Peyer's patch (tissue), 4 donors: ENCODE measurements at regions not wholly inside any gene's neighbourhood (a gene's known extent, or its start where the extent isn't known, plus 50 kb on each side); places are given as distances from the start of the nearest gene placed in this dataset.

Experiments used
- DNase-seq, 3 donors: peaks; one replicate each; pipeline ENCODE4 v3.0.0-alpha.2; 2017 to 2019
- H3K27ac ChIP-seq, 4 donors: fragments of 200-600 bp; sonication (generic); one replicate each; pipeline ENCODE4 v1.5.1; 2016 to 2019
- H3K27me3 ChIP-seq, 2 donors: fragments of 200-600 bp; sonication (generic); one replicate each; pipeline ENCODE4 v1.5.1; 2019
- H3K36me3 ChIP-seq, 3 donors: fragments of 200-600 bp; sonication (generic); one replicate each; pipeline ENCODE4 v1.5.1; 2016 to 2019
- H3K4me1 ChIP-seq, 4 donors: fragments of 200-600 bp; sonication (generic); one replicate each; pipeline ENCODE4 v1.5.1; 2016 to 2019
- H3K4me3 ChIP-seq, 4 donors: fragments of 200-600 bp; sonication (generic); 1 replicate in 3 of 4; 2 replicates in 1 of 4; pipeline ENCODE4 v1.5.1; 2016 to 2019; ENCODE audit warnings: mild to moderate bottlenecking in 1 of 4
- H3K9me3 ChIP-seq, 4 donors: fragments of 200-600 bp; sonication (generic); one replicate each; pipeline ENCODE4 v1.5.1; 2016 to 2019; ENCODE audit warnings: mild to moderate bottlenecking in 1 of 4
- POLR2A ChIP-seq, 2 donors: fragments of 450-650 bp; IDR thresholded peaks; one replicate each; pipeline ENCODE4 v1.5.1; 2017; ENCODE audit warnings: antibody characterized with exemption in 2 of 2, mild to moderate bottlenecking in 2 of 2, moderate library complexity in 2 of 2
- TF ChIP-seq, protein P1 (sequence below), 6 experiments: fragments of 450-650 bp in 4 of 6; fragments of 200-600 bp in 2 of 6; sonication (generic) in 1 of 6; IDR thresholded peaks; one replicate each; pipeline ENCODE4 v1.5.1; 2017 to 2019; ENCODE audit warnings: antibody characterized with exemption in 6 of 6, mild to moderate bottlenecking in 3 of 6, moderate library complexity in 1 of 6

DNA sequence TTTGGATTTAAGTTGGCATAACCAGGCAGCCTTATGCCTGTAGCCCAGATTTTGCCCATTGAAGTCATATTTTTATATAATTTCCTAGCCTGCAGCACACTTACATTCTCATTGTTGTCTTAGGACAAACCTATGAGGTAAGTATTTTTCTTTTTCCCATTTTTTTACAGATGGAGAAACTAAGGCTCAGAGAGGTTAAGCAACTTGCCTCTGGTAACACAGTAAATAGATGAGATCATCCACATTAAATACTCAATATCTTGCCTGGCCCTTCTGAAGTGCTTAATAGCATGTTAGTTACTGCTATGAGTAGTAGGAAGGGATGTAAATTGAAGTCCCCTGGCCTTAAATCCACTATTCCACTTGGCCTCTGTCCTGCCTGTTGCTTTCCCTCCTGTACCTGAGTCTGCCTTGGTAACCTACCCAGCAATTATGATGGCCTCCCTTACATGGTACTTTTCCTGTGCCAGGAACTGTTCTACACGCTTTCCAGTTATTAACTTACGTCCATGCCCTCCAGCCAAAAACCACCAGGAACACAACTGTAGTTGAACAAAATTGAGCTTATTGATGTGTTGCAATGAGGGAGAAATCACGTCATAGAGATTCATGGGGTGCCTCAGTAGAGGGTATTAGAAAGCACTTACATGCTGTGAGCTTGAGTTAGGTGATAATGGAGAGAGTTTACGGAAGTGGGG, 111.6 kb upstream of the FGGY start:
- DNase-seq: no peak
- H3K4me1 ChIP-seq: no peaks in the 10 kb centered on the region
- H3K27me3 ChIP-seq: no peaks in the 10 kb centered on the region
- no peak for TF ChIP-seq POLR2A (IDR thresholded peaks at IDR 0.05)
- TF ChIP-seq, protein P1, sequence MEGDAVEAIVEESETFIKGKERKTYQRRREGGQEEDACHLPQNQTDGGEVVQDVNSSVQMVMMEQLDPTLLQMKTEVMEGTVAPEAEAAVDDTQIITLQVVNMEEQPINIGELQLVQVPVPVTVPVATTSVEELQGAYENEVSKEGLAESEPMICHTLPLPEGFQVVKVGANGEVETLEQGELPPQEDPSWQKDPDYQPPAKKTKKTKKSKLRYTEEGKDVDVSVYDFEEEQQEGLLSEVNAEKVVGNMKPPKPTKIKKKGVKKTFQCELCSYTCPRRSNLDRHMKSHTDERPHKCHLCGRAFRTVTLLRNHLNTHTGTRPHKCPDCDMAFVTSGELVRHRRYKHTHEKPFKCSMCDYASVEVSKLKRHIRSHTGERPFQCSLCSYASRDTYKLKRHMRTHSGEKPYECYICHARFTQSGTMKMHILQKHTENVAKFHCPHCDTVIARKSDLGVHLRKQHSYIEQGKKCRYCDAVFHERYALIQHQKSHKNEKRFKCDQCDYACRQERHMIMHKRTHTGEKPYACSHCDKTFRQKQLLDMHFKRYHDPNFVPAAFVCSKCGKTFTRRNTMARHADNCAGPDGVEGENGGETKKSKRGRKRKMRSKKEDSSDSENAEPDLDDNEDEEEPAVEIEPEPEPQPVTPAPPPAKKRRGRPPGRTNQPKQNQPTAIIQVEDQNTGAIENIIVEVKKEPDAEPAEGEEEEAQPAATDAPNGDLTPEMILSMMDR (IDR thresholded peaks at IDR 0.05): no peak
- H3K27ac ChIP-seq: no peak overlapping the region
- H3K36me3 ChIP-seq: no peaks in the 10 kb centered on the region
- no peak overlapping the region for H3K4me3 ChIP-seq
- H3K9me3 ChIP-seq: no peaks in the 10 kb centered on the region

DNA sequence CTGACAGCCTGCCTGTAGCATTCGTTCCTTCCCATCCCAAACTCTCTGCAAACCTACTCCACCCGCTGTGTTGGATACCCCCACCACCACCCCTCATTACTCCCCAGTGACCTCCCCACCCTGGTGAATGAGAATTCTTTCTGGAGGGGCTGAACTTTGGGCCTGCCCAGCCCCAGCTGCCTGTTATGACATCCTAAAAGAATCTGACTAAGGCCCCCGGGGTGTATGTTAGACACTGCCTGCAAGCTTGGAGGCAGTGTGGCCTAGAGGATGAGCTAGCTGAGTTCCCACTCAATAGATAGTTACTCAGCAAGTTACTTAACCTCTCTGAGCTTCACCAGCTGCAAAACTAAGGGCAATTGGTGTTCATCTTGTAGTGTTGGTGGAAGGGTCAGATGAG, 110.2 kb upstream of the FGGY start:
- no peaks in the 10 kb centered on the region for H3K36me3 ChIP-seq
- H3K4me3 ChIP-seq: no peak overlapping the region
- H3K4me1 ChIP-seq: no peaks in the 10 kb centered on the region
- TF ChIP-seq, protein P1 (IDR thresholded peaks at IDR 0.05): no peak
- no peak for TF ChIP-seq POLR2A (IDR thresholded peaks at IDR 0.05)
- no peak overlapping the region for H3K27ac ChIP-seq
- H3K9me3 ChIP-seq: no peaks in the 10 kb centered on the region
- H3K27me3 ChIP-seq: no peaks in the 10 kb centered on the region
- DNase-seq: no peak

DNA sequence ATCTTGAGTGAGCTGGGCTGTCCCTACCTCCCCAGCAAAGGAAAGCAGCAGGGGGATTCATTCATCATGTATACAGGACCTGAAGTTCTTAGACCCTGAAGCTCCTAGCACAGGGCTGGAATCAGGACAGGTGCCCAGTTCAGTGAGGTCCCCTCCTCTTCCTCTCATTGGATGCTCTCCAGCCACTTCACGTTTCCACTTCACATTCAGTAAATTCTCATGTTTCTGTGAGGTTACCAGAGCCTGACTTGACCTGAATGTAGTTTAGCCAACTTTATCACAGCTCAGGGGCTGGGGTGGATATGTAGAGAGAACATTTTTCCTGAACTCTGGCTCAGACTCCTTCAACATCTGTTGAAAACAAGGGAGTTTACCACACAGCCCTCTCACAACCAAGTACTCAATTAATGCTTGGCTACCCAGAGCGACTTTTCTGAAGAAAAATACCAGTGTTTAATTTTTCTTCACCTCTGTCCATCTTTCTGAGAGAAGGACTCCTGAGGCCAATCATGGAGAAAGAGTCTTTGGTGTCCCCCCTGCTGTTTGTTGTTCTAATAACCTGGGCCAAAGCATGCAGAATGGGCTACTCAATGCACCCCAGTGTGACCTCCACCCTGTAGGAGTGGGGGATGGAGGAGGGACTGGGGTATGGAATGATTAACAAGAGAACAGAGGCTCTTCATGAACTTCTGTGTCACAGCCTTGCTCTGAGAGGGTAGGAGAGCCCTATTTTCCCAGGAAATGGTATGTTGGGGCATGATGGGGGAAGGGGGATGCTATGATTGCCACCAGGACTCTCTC, 108.3 kb upstream of the FGGY start:
- H3K4me3 ChIP-seq: no peak overlapping the region
- no peak for DNase-seq
- H3K27me3 ChIP-seq: no peaks in the 10 kb centered on the region
- peaks cover 0 to 2% (median 0%) of the 10 kb centered on the region in 4 donors for H3K9me3 ChIP-seq
- H3K4me1 ChIP-seq: no peaks in the 10 kb centered on the region
- no peaks in the 10 kb centered on the region for H3K36me3 ChIP-seq
- H3K27ac ChIP-seq: no peak overlapping the region
- no peak for TF ChIP-seq POLR2A (IDR thresholded peaks at IDR 0.05)
- TF ChIP-seq, protein P1 (IDR thresholded peaks at IDR 0.05): no peak

DNA sequence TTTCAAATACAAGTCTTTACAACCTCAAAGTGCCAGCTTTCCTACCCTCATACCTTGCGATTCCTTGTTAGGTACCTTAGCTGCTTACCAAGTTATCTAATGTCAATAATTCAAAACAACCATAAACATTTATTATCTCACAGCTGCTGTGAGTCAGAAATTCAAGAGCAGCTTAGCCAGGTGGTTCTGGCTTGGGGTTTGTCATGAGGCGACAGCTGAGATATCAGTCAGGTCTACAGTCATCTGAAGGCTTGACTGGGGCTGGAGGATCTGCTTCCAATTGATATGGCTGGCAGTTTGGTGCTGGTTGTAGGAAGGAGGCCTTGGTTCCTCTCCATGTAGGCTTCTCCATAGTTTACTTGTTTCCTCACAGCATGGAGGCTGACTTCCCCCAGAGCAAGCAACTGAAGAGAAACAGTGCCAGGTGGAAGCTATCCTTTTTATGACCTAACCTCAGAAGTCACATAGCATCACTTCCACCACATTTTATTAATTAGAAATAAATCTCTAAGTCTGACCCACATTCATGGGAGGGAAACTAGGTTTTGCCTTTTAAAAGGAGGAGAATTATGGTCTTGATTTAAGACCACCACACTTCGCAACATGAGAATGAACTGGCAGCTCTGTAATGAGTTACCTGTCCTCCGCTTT, 103.3 kb upstream of the FGGY start:
- H3K9me3 ChIP-seq: peaks cover 0 to 13% (median 0%) of the 10 kb centered on the region in 4 donors
- no peak overlapping the region for H3K4me3 ChIP-seq
- no peak for TF ChIP-seq POLR2A (IDR thresholded peaks at IDR 0.05)
- TF ChIP-seq, protein P1 (IDR thresholded peaks at IDR 0.05): no peak
- no peak overlapping the region for H3K27ac ChIP-seq
- peaks cover 0 to 3% (median 0%) of the 10 kb centered on the region in 4 donors for H3K4me1 ChIP-seq
- no peaks in the 10 kb centered on the region for H3K36me3 ChIP-seq
- DNase-seq: peak in 1 of 3 donors; percentile 53
- H3K27me3 ChIP-seq: no peaks in the 10 kb centered on the region

DNA sequence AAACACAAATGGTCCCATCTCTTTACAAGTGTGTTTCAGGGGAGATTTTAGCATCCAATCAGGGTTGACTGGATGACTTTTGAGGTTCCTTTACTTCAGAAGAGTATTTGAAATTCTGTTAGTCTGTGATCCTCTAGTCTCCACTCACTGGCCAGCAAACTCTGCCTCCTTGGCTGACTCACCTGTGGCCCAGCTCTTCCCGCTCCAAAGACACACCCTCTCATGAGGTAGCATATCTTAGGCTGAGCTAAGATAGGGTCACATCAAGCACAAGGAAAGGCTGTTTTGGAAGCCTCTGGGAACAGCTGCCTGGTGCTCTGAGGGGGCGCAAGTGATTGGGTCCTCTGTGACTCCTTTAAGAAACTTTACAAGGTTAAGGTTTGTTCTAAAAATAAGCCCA, 102.3 kb upstream of the FGGY start:
- Histone ChIP-seq H3K36me3 (no peaks in the 10 kb centered on the region), H3K9me3 (peaks cover 0 to 13% (median 0%) of the 10 kb centered on the region in 4 donors), H3K27me3 (no peaks in the 10 kb centered on the region), H3K27ac (no peak overlapping the region), H3K4me1 (peaks cover 0 to 8% (median 0%) of the 10 kb centered on the region in 4 donors), H3K4me3 (no peak overlapping the region)
- no peak for DNase-seq
- TF ChIP-seq POLR2A (IDR thresholded peaks at IDR 0.05): no peak
- TF ChIP-seq, protein P1 (IDR thresholded peaks at IDR 0.05): no peak
